Amygdala (tissue), 56 donors: ENCODE measurements at regions not wholly inside any gene's neighbourhood (a gene's known extent, or its start where the extent isn't known, plus 50 kb on each side); places are given as distances from the start of the nearest gene placed in this dataset.

Source experiments
- DNase-seq, 56 donors: peaks; one replicate each; lab custom pipeline; 2025; lab: John Stamatoyannopoulos, UW

GRCh38 chr1:91152331-91152730 lies 130.5 kb upstream of the ZNF644 start:
- no peak for DNase-seq

GRCh38 chr1:91151702-91152101 lies 129.9 kb upstream of the ZNF644 start:
- no peak for DNase-seq

- DNase-seq: peak in 1 of 56 donors; percentile 21
Measured at GRCh38 chr1:91148641-91149069, 126.8 kb upstream of the ZNF644 start.

- DNase-seq: no peak
Measured at GRCh38 chr1:91141858-91142257, 120.0 kb upstream of the ZNF644 start.

GRCh38 chr1:91138959-91139358 lies 117.1 kb upstream of the ZNF644 start:
- no peak for DNase-seq

- no peak for DNase-seq
Measured at GRCh38 chr1:91137173-91137852, 115.5 kb upstream of the ZNF644 start.

GRCh38 chr1:91135799-91136198 lies 114.0 kb upstream of the ZNF644 start:
- DNase-seq: no peak

- no peak for DNase-seq
Measured at GRCh38 chr1:91133248-91133647, 111.4 kb upstream of the ZNF644 start.

GRCh38 chr1:91130256-91130985 lies 108.6 kb upstream of the ZNF644 start:
- no peak for DNase-seq

- DNase-seq: no peak
Measured at GRCh38 chr1:91129458-91129857, 107.6 kb upstream of the ZNF644 start.

- DNase-seq: no peak
Measured at GRCh38 chr1:91129017-91129416, 107.2 kb upstream of the ZNF644 start.

- no peak for DNase-seq
Measured at GRCh38 chr1:91124989-91125417, 103.2 kb upstream of the ZNF644 start.

- DNase-seq: no peak
Measured at GRCh38 chr1:91124290-91124985, 102.6 kb upstream of the ZNF644 start.

- no peak for DNase-seq
Measured at GRCh38 chr1:91123773-91124172, 101.9 kb upstream of the ZNF644 start.

GRCh38 chr1:91123319-91123718 lies 101.5 kb upstream of the ZNF644 start:
- DNase-seq: no peak

- DNase-seq: no peak
Measured at GRCh38 chr1:91122106-91122717, 100.4 kb upstream of the ZNF644 start.

GRCh38 chr1:91121366-91121765 lies 99.5 kb upstream of the ZNF644 start:
- DNase-seq: no peak

GRCh38 chr1:91120936-91121335 lies 99.1 kb upstream of the ZNF644 start:
- DNase-seq: no peak

GRCh38 chr1:91120421-91120820 lies 98.6 kb upstream of the ZNF644 start:
- no peak for DNase-seq

GRCh38 chr1:91104712-91105111 lies 82.9 kb upstream of the ZNF644 start:
- no peak for DNase-seq

GRCh38 chr1:91101328-91101727 lies 79.5 kb upstream of the ZNF644 start:
- no peak for DNase-seq
